ENCODE measurements at regions not wholly inside any gene's neighbourhood (a gene's known extent, or its start where the extent isn't known, plus 50 kb on each side); places are given as distances from the start of the nearest gene placed in this dataset.

GRCh38 chr10:57507788-57508187 is 759.9 kb downstream of the IPMK start:
- H3K27ac ChIP-seq (ENCODE audit: low read depth, low read length, poor library complexity, severe bottlenecking), result no peak overlapping the region
- no peak overlapping the region for H3K4me3 ChIP-seq (ENCODE audit: low read depth, low read length, poor library complexity, severe bottlenecking)
- H3K27me3 ChIP-seq (replicated peaks; ENCODE audit: insufficient read depth, low read depth, low read length, poor library complexity), result no peaks in the 10 kb centered on the region
- no peaks in the 10 kb centered on the region for H3K4me1 ChIP-seq (ENCODE audit: insufficient read depth, low read length, poor library complexity, severe bottlenecking)
- BruUV-seq (replicated peaks), result no TSS peak
- ChIA-PET CTCF (no interaction called here), POLR2A (ENCODE audit: low non-redundant PET) (no interaction called here)
- intact Hi-C loops (cut with micrococcal nuclease; ENCODE audit: unreplicated experiment), result no loop called here
- peaks cover 30% of the 10 kb centered on the region for H3K9me3 ChIP-seq (ENCODE audit: low read depth, low read length, poor library complexity, severe bottlenecking)
- TF ChIP-seq EZH2 (IDR thresholded peaks at IDR 0.05; ENCODE audit: borderline replicate concordance, low read depth, low read length, poor library complexity, severe bottlenecking) (no peak), CTCF (conservative IDR thresholded peaks at IDR 0.05; ENCODE audit: low read depth, low read length) (no peak)
- no peak for DNase-seq (ENCODE audit: low spot score)
- H3K36me3 ChIP-seq (ENCODE audit: insufficient read depth, low read length, poor library complexity, severe bottlenecking), result no peaks in the 10 kb centered on the region

- Histone ChIP-seq H3K36me3 (ENCODE audit: insufficient read depth, low read length, poor library complexity, severe bottlenecking) (no peaks in the 10 kb centered on the region), H3K27me3 (replicated peaks; ENCODE audit: insufficient read depth, low read depth, low read length, poor library complexity) (no peaks in the 10 kb centered on the region), H3K9me3 (ENCODE audit: low read depth, low read length, poor library complexity, severe bottlenecking) (peaks cover 26% of the 10 kb centered on the region), H3K4me3 (ENCODE audit: low read depth, low read length, poor library complexity, severe bottlenecking) (no peak overlapping the region), H3K4me1 (ENCODE audit: insufficient read depth, low read length, poor library complexity, severe bottlenecking) (no peaks in the 10 kb centered on the region), H3K27ac (ENCODE audit: low read depth, low read length, poor library complexity, severe bottlenecking) (no peak overlapping the region)
- BruUV-seq (replicated peaks), result no TSS peak
- intact Hi-C loops (cut with micrococcal nuclease; ENCODE audit: unreplicated experiment), result no loop called here
- no peak for DNase-seq (ENCODE audit: low spot score)
- ChIA-PET POLR2A (ENCODE audit: low non-redundant PET) (no interaction called here), CTCF (no interaction called here)
- no peak for TF ChIP-seq EZH2 (IDR thresholded peaks at IDR 0.05; ENCODE audit: borderline replicate concordance, low read depth, low read length, poor library complexity, severe bottlenecking)
- no peak for TF ChIP-seq CTCF (conservative IDR thresholded peaks at IDR 0.05; ENCODE audit: low read depth, low read length)
Measured at GRCh38 chr10:57506414-57507094, 761.1 kb downstream of the IPMK start.

- Histone ChIP-seq H3K36me3 (ENCODE audit: insufficient read depth, low read length, poor library complexity, severe bottlenecking) (no peaks in the 10 kb centered on the region), H3K4me1 (ENCODE audit: insufficient read depth, low read length, poor library complexity, severe bottlenecking) (no peaks in the 10 kb centered on the region), H3K9me3 (ENCODE audit: low read depth, low read length, poor library complexity, severe bottlenecking) (peaks cover 14% of the 10 kb centered on the region), H3K27me3 (replicated peaks; ENCODE audit: insufficient read depth, low read depth, low read length, poor library complexity) (no peaks in the 10 kb centered on the region), H3K4me3 (ENCODE audit: low read depth, low read length, poor library complexity, severe bottlenecking) (no peak overlapping the region), H3K27ac (ENCODE audit: low read depth, low read length, poor library complexity, severe bottlenecking) (no peak overlapping the region)
- no TSS peak for BruUV-seq (replicated peaks)
- POLR2A ChIA-PET (ENCODE audit: low non-redundant PET), result no interaction called here
- TF ChIP-seq EZH2 (IDR thresholded peaks at IDR 0.05; ENCODE audit: borderline replicate concordance, low read depth, low read length, poor library complexity, severe bottlenecking) (no peak), CTCF (conservative IDR thresholded peaks at IDR 0.05; ENCODE audit: low read depth, low read length) (no peak)
- CTCF ChIA-PET, result no interaction called here
- DNase-seq (ENCODE audit: low spot score), result no peak
- intact Hi-C loops (cut with micrococcal nuclease; ENCODE audit: unreplicated experiment), result no loop called here
Measured at GRCh38 chr10:57494486-57494885, 773.2 kb downstream of the IPMK start.
